ENCODE measurements at regions not wholly inside any gene's neighbourhood (a gene's known extent, or its start where the extent isn't known, plus 50 kb on each side); places are given as distances from the start of the nearest gene placed in this dataset.

DNA sequence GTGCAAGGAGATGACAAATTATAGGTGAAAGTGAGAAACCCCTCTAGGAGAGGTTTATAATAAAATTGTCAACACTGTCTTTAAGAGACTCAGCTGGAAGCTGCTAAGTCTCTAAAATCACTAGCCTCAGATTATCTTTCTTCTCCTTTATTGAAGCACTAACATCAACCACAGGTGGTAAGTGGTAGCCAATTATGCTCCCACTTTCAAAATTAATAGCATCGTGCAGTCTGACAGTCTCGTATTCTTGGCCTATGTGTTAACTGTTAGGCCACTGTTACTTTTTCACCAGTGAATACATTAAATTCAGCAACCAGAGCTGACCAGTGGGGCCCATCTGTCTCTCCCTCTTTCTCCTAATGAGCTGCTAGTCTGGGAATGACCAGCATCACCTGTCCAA lies 674.1 kb downstream of the RAPGEF2 start:
- TF ChIP-seq, protein P1, sequence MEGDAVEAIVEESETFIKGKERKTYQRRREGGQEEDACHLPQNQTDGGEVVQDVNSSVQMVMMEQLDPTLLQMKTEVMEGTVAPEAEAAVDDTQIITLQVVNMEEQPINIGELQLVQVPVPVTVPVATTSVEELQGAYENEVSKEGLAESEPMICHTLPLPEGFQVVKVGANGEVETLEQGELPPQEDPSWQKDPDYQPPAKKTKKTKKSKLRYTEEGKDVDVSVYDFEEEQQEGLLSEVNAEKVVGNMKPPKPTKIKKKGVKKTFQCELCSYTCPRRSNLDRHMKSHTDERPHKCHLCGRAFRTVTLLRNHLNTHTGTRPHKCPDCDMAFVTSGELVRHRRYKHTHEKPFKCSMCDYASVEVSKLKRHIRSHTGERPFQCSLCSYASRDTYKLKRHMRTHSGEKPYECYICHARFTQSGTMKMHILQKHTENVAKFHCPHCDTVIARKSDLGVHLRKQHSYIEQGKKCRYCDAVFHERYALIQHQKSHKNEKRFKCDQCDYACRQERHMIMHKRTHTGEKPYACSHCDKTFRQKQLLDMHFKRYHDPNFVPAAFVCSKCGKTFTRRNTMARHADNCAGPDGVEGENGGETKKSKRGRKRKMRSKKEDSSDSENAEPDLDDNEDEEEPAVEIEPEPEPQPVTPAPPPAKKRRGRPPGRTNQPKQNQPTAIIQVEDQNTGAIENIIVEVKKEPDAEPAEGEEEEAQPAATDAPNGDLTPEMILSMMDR (IDR thresholded peaks at IDR 0.05; ENCODE audit: insufficient read depth, low read depth, low read length): no peak
- TF ChIP-seq EZH2 (IDR thresholded peaks at IDR 0.05; ENCODE audit: insufficient read depth, low read length): no peak
- Mint-ChIP-seq H3K27me3 (ENCODE audit: low read depth, unreplicated experiment) (no peaks in the 10 kb centered on the region), H3K27ac (ENCODE audit: unreplicated experiment) (no peak overlapping the region), H3K9me3 (ENCODE audit: unreplicated experiment) (peaks cover 2% of the 10 kb centered on the region), H3K4me1 (ENCODE audit: low read depth, unreplicated experiment) (no peaks in the 10 kb centered on the region), H3K36me3 (ENCODE audit: low read depth, unreplicated experiment) (no peaks in the 10 kb centered on the region), H3K4me3 (ENCODE audit: unreplicated experiment) (no peak overlapping the region)
- Histone ChIP-seq H3K9me3 (ENCODE audit: insufficient read depth, low read depth, low read length) (no peaks in the 10 kb centered on the region), H3K27me3 (ENCODE audit: insufficient read depth, low read length) (no peaks in the 10 kb centered on the region), H3K4me3 (ENCODE audit: insufficient read depth, low read depth, low read length) (no peak overlapping the region), H4K20me1 (ENCODE audit: insufficient read depth, low read length) (no peaks in the 10 kb centered on the region), H3K36me3 (ENCODE audit: insufficient read depth, low read length) (no peaks in the 10 kb centered on the region), H3K79me2 (ENCODE audit: insufficient read depth, low read length) (no peaks in the 10 kb centered on the region), H3K4me2 (ENCODE audit: low read length) (no peak overlapping the region), H3K9ac (ENCODE audit: low read length) (no peak overlapping the region), H3K27ac (ENCODE audit: low read depth, low read length) (no peak overlapping the region), H3K4me1 (ENCODE audit: insufficient read depth, low read length) (no peaks in the 10 kb centered on the region), H2AFZ (ENCODE audit: low read depth, low read length) (no peak overlapping the region)
- FAIRE-seq (no peak), DNase-seq (ENCODE audit: low read depth) (no peak)

DNA sequence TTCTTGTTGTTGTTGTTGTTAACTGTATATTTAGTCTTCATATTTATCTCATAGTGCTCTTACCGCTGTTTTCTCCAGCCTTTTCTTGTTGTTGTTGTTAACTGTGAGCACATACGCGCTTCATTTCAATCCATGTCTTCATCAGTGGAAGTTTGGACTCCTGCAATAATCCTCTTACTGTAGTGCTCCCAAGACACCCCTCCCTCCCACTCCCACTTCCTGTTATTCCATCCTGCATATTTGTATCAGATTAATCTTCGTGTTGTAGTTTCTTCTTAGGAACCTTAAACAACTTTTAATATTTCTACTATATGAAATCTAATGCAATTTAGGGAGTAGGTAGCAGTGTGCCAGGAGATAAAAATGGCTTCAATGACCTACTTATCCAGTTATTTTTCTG lies 674.8 kb downstream of the RAPGEF2 start:
- no peak overlapping the region for H3K4me2 ChIP-seq (ENCODE audit: low read length)
- H3K4me1 ChIP-seq (ENCODE audit: insufficient read depth, low read length): no peaks in the 10 kb centered on the region
- H3K79me2 ChIP-seq (ENCODE audit: insufficient read depth, low read length): no peaks in the 10 kb centered on the region
- no peak overlapping the region for H2AFZ ChIP-seq (ENCODE audit: low read depth, low read length)
- H3K4me3 Mint-ChIP-seq (ENCODE audit: unreplicated experiment): no peak overlapping the region
- H3K27ac Mint-ChIP-seq (ENCODE audit: unreplicated experiment): no peak overlapping the region
- no peaks in the 10 kb centered on the region for H4K20me1 ChIP-seq (ENCODE audit: insufficient read depth, low read length)
- H3K36me3 ChIP-seq (ENCODE audit: insufficient read depth, low read length): no peaks in the 10 kb centered on the region
- peaks cover 2% of the 10 kb centered on the region for H3K9me3 Mint-ChIP-seq (ENCODE audit: unreplicated experiment)
- H3K9me3 ChIP-seq (ENCODE audit: insufficient read depth, low read depth, low read length): no peaks in the 10 kb centered on the region
- TF ChIP-seq EZH2 (IDR thresholded peaks at IDR 0.05; ENCODE audit: insufficient read depth, low read length): no peak
- FAIRE-seq (no peak), DNase-seq (ENCODE audit: low read depth) (no peak)
- H3K27me3 ChIP-seq (ENCODE audit: insufficient read depth, low read length): no peaks in the 10 kb centered on the region
- no peaks in the 10 kb centered on the region for H3K27me3 Mint-ChIP-seq (ENCODE audit: low read depth, unreplicated experiment)
- no peak overlapping the region for H3K4me3 ChIP-seq (ENCODE audit: insufficient read depth, low read depth, low read length)
- no peak overlapping the region for H3K27ac ChIP-seq (ENCODE audit: low read depth, low read length)
- no peaks in the 10 kb centered on the region for H3K36me3 Mint-ChIP-seq (ENCODE audit: low read depth, unreplicated experiment)
- no peak overlapping the region for H3K9ac ChIP-seq (ENCODE audit: low read length)
- no peaks in the 10 kb centered on the region for H3K4me1 Mint-ChIP-seq (ENCODE audit: low read depth, unreplicated experiment)

DNA sequence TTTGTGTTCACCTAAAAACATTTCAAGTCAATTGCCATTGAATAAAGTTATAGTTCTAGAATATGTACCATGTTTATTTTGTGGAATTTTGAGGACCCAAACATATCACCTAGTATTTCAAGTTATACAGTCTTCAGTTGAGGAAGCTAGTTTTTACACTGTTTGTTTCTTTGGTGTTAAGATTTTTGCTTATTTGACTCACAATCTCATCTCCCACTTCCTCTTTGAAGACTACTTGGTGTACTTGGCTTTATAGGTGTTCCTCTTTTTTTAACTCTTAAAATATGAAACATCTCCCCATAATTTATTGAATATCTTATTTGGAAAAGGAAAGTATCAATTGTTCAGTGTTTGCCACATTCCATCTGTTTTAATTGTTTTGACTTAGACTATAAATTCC lies 675.4 kb downstream of the RAPGEF2 start:
- Histone ChIP-seq H4K20me1 (ENCODE audit: insufficient read depth, low read length) (no peaks in the 10 kb centered on the region), H3K4me2 (ENCODE audit: low read length) (no peak overlapping the region), H3K79me2 (ENCODE audit: insufficient read depth, low read length) (no peaks in the 10 kb centered on the region), H3K27me3 (ENCODE audit: insufficient read depth, low read length) (no peaks in the 10 kb centered on the region), H3K4me3 (ENCODE audit: insufficient read depth, low read depth, low read length) (no peak overlapping the region), H3K4me1 (ENCODE audit: insufficient read depth, low read length) (no peaks in the 10 kb centered on the region), H3K27ac (ENCODE audit: low read depth, low read length) (no peak overlapping the region), H2AFZ (ENCODE audit: low read depth, low read length) (no peak overlapping the region), H3K9me3 (ENCODE audit: insufficient read depth, low read depth, low read length) (no peaks in the 10 kb centered on the region), H3K9ac (ENCODE audit: low read length) (no peak overlapping the region), H3K36me3 (ENCODE audit: insufficient read depth, low read length) (no peaks in the 10 kb centered on the region)
- no peaks in the 10 kb centered on the region for H3K9me3 Mint-ChIP-seq (ENCODE audit: unreplicated experiment)
- no peaks in the 10 kb centered on the region for H3K36me3 Mint-ChIP-seq (ENCODE audit: low read depth, unreplicated experiment)
- TF ChIP-seq, protein P1 (IDR thresholded peaks at IDR 0.05; ENCODE audit: insufficient read depth, low read depth, low read length): no peak
- TF ChIP-seq EZH2 (IDR thresholded peaks at IDR 0.05; ENCODE audit: insufficient read depth, low read length): no peak
- FAIRE-seq (no peak), DNase-seq (ENCODE audit: low read depth) (no peak)
- no peaks in the 10 kb centered on the region for H3K27me3 Mint-ChIP-seq (ENCODE audit: low read depth, unreplicated experiment)
- no peak overlapping the region for H3K27ac Mint-ChIP-seq (ENCODE audit: unreplicated experiment)
- H3K4me3 Mint-ChIP-seq (ENCODE audit: unreplicated experiment): no peak overlapping the region
- H3K4me1 Mint-ChIP-seq (ENCODE audit: low read depth, unreplicated experiment): no peaks in the 10 kb centered on the region
